ENCODE measurements at regions not wholly inside any gene's neighbourhood (a gene's known extent, or its start where the extent isn't known, plus 50 kb on each side); places are given as distances from the start of the nearest gene placed in this dataset.
"Not testable (repeated sequence)": the region's sequence is repeated elsewhere in the genome, so short reads cannot be mapped to it uniquely, and the experiment has no call there.

DNA sequence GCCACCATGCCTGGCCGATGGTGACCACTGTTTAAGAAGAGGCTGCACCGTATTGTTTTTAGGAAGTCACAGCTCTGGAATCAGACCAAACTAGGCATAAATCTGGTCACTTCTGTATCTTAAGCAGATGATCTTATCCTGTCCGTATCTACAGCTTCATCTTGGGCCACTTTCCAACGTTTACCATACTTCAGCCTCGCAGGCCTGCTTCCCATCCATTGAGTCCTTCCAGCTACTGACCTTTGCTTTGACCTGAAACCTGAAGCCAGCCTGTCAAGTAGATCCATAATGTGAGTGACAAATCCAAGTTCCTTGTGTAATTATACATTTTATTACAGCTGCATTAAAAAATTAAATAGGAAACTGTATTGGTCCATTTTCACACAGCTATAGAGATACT, 1033.0 kb downstream of the CDH11 start:
- no peak overlapping the region for H3K27ac ChIP-seq
- TF ChIP-seq, protein P1, sequence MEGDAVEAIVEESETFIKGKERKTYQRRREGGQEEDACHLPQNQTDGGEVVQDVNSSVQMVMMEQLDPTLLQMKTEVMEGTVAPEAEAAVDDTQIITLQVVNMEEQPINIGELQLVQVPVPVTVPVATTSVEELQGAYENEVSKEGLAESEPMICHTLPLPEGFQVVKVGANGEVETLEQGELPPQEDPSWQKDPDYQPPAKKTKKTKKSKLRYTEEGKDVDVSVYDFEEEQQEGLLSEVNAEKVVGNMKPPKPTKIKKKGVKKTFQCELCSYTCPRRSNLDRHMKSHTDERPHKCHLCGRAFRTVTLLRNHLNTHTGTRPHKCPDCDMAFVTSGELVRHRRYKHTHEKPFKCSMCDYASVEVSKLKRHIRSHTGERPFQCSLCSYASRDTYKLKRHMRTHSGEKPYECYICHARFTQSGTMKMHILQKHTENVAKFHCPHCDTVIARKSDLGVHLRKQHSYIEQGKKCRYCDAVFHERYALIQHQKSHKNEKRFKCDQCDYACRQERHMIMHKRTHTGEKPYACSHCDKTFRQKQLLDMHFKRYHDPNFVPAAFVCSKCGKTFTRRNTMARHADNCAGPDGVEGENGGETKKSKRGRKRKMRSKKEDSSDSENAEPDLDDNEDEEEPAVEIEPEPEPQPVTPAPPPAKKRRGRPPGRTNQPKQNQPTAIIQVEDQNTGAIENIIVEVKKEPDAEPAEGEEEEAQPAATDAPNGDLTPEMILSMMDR (conservative IDR thresholded peaks at IDR 0.05): no peak
- TF ChIP-seq ZFX (IDR thresholded peaks at IDR 0.05): no peak

- H3K27ac ChIP-seq: no peak overlapping the region
- TF ChIP-seq, protein P1 (conservative IDR thresholded peaks at IDR 0.05): no peak
- no peak for TF ChIP-seq ZFX (IDR thresholded peaks at IDR 0.05)
Observed at GRCh38 chr16:64085296-64085695, 1036.6 kb downstream of the CDH11 start.

GRCh38 chr16:64084706-64085105, 1037.2 kb downstream of the CDH11 start:
- TF ChIP-seq ZFX (IDR thresholded peaks at IDR 0.05): no peak
- TF ChIP-seq, protein P1 (conservative IDR thresholded peaks at IDR 0.05): no peak
- H3K27ac ChIP-seq: no peak overlapping the region

- no peak overlapping the region for H3K27ac ChIP-seq
- TF ChIP-seq, protein P1 (conservative IDR thresholded peaks at IDR 0.05): no peak
- TF ChIP-seq ZFX (IDR thresholded peaks at IDR 0.05): no peak
Observed at GRCh38 chr16:64083428-64084129, 1038.3 kb downstream of the CDH11 start.

GRCh38 chr16:64077242-64077641, 1044.6 kb downstream of the CDH11 start:
- no peak for TF ChIP-seq ZFX (IDR thresholded peaks at IDR 0.05)
- TF ChIP-seq, protein P1 (conservative IDR thresholded peaks at IDR 0.05): no peak
- H3K27ac ChIP-seq: no peak overlapping the region

GRCh38 chr16:64074706-64075105, 1047.2 kb downstream of the CDH11 start:
- TF ChIP-seq ZFX (IDR thresholded peaks at IDR 0.05): no peak
- no peak overlapping the region for H3K27ac ChIP-seq

DNA sequence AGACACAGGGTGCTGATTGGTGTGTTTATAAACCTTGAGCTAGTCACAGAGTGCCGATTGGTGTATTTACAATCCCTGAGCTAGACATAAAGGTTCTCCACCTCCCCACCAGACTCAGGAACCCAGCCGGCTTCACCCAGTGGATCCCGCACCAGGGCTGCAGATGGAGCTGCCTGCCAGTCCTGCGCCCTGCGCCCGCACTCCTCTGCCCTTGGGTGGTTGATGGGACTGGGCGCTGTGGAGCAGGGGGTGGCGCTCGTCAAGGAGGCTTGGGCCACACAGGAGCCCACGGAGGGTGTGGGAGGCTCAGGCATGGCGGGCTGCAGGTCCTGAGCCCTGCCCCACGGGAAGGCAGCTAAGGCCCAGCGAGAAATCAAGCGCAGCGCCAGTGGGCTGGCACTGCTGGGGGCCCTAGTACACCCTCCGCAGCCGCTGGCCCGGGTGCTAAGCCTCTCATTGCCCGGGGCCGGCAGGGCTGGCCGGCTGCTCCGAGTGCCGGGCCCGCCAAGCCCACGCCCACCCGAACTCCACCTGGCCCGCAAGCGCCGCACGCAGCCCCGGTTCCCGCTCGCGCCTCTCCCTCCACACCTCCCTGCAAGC, 1049.6 kb downstream of the CDH11 start:
- not testable (repeated sequence) for H3K27ac ChIP-seq

DNA sequence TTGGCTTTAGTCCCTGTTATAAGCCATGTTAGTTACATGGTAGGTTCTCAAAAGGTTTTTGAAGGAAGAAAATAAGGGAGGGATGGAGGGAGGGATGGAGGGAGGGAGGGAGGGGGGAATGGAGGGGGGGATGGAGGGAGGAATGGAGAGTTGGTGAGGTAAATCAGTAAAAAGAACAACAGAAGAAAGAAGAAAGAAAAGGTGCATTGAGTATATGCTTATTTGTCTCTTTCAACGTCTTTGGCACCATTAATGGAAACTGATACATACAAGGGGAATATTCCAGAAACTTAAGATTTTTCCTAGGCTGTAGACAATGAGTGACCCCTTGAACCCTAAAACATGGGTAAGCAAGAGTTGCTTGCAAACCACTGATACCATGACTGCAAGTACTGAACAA, 1056.3 kb downstream of the CDH11 start:
- H3K27ac ChIP-seq: no peak overlapping the region
- TF ChIP-seq ZFX (IDR thresholded peaks at IDR 0.05): no peak
- TF ChIP-seq, protein P1 (conservative IDR thresholded peaks at IDR 0.05): no peak

Data from C4-2B (cell line).